HCT116 (cell line): ENCODE measurements at regions not wholly inside any gene's neighbourhood (a gene's known extent, or its start where the extent isn't known, plus 50 kb on each side); places are given as distances from the start of the nearest gene placed in this dataset.

Experiments used
- ATAC-seq: fragments of 200-7000 bp; cut with Tn5 transposase; 2 replicates; pipeline ENCODE4 v1.9.1; 2020; ENCODE audit warnings: mild to moderate bottlenecking, moderate library complexity
- BruUV-seq: library from RNA; stranded (reverse); fragments of 400-500 nt; replicated peaks from 2 replicates; lab custom pipeline; 2021; lab: Mats Ljungman, UMichigan
- CTCF ChIA-PET: fragments of 300-600 bp; sonication (Branson Sonifier 250); formaldehyde crosslinking; loops from one replicate; lab custom pipeline; 2021; ENCODE audit warnings: antibody characterized with exemption; lab: Charles Lee
- POLR2A ChIA-PET: fragments of 300-600, 350-600 bp; sonication (Branson Sonifier 250); formaldehyde crosslinking; loops from one replicate; lab custom pipeline; 2021; ENCODE audit warnings: antibody characterized with exemption; lab: Charles Lee
- RAD21 ChIA-PET, 2 experiments: fragments of 300-600 bp; sonication (Branson Sonifier 250); formaldehyde crosslinking; loops; one replicate each; lab custom pipeline; 2023; ENCODE audit warnings: low total read pairs in 2 of 2; ENCODE audit not compliant: uncharacterized antibody in 2 of 2, unreplicated experiment in 2 of 2, low non-redundant PET in 1 of 2; lab: Charles Lee
- DNase-seq: peaks from one replicate; pipeline ENCODE4 v3.0.0-alpha.2; 2010; ENCODE audit warnings: low read depth, low spot score
- H2AFZ ChIP-seq: fragments of 200-600 bp; shearing (Covaris generic), sonication (generic); 2 replicates; pipeline ENCODE4 v1.6.1; 2017; ENCODE audit warnings: low read depth, mixed run types, mixed read lengths, antibody characterized with exemption, low read length; ENCODE audit not compliant: poor library complexity, severe bottlenecking
- H3K27ac ChIP-seq: 2 replicates; pipeline ENCODE4 v1.5.1; 2012; ENCODE audit warnings: low read depth, low read length
- H3K27me3 ChIP-seq: fragments of 200-600 bp; sonication (generic); 2 replicates; pipeline ENCODE4 v1.6.1; 2016; ENCODE audit warnings: mixed run types, low read length, mixed read lengths; ENCODE audit not compliant: insufficient read depth
- H3K36me3 ChIP-seq, 2 experiments: fragments of 200-500 bp in 1 of 2; fragments of 200-600 bp in 1 of 2; sonication (Bioruptor generic) in 1 of 2; sonication (generic) in 1 of 2; 2 replicates each; pipeline versions ENCODE4 v1.5.1 to v1.6.1; 2014 to 2016; ENCODE audit warnings: low read length in 2 of 2, inconsistent platforms in 1 of 2, mixed read lengths in 1 of 2, mixed run types in 1 of 2; ENCODE audit not compliant: insufficient read depth in 2 of 2, control insufficient read depth in 1 of 2
- H3K4me1 ChIP-seq, 2 experiments: fragments of 200-600 bp in 1 of 2; sonication (generic) in 1 of 2; 2 replicates each; pipeline versions ENCODE4 v1.5.1 to v1.6.1; 2012 to 2017; ENCODE audit warnings: low read length in 2 of 2, inconsistent platforms in 1 of 2, mild to moderate bottlenecking in 1 of 2, mixed read lengths in 1 of 2, mixed run types in 1 of 2, moderate library complexity in 1 of 2; ENCODE audit not compliant: insufficient read depth in 2 of 2, control insufficient read depth in 1 of 2
- H3K4me2 ChIP-seq: fragments of 200-600 bp; sonication (generic); 2 replicates; pipeline ENCODE4 v1.6.1; 2017; ENCODE audit warnings: mixed run types, low read length, mixed read lengths
- H3K4me3 ChIP-seq, 2 experiments: fragments of 200-600 bp in 1 of 2; sonication (generic) in 1 of 2; replicated peaks in 1 of 2; 2 replicates each; pipeline ENCODE4 v1.5.1; 2011 to 2016; ENCODE audit warnings: low read length in 2 of 2, control low read depth in 1 of 2, low read depth in 1 of 2, mild to moderate bottlenecking in 1 of 2, mixed read lengths in 1 of 2, mixed run types in 1 of 2
- H3K79me2 ChIP-seq: fragments of 200-600 bp; sonication (generic); 2 replicates; pipeline ENCODE4 v1.6.1; 2017; ENCODE audit warnings: mild to moderate bottlenecking, mixed run types, low read length, moderate library complexity, mixed read lengths; ENCODE audit not compliant: insufficient read depth
- H3K9ac ChIP-seq: fragments of 200-600 bp; sonication (generic); 2 replicates; pipeline ENCODE4 v1.6.1; 2016; ENCODE audit warnings: low read length, mixed read lengths
- H3K9me2 ChIP-seq: fragments of 200-600 bp; sonication (generic), shearing (Covaris generic); 2 replicates; pipeline ENCODE4 v1.6.1; 2017; ENCODE audit warnings: mixed run types, mild to moderate bottlenecking, moderate library complexity; ENCODE audit not compliant: insufficient read depth
- H3K9me3 ChIP-seq, 2 experiments: fragments of 200-500 bp in 1 of 2; fragments of 200-600 bp in 1 of 2; sonication (Bioruptor generic) in 1 of 2; sonication (generic) in 1 of 2; 2 replicates each; pipeline ENCODE4 v1.6.1; 2014 to 2017; ENCODE audit warnings: low read length in 2 of 2, mixed read lengths in 2 of 2, inconsistent platforms in 1 of 2, low read depth in 1 of 2, mild to moderate bottlenecking in 1 of 2, mixed run types in 1 of 2, moderate library complexity in 1 of 2; ENCODE audit not compliant: control insufficient read depth in 1 of 2, insufficient read depth in 1 of 2
- H4K20me1 ChIP-seq: fragments of 200-600 bp; sonication (generic), shearing (Covaris generic); 2 replicates; pipeline ENCODE4 v1.6.1; 2017; ENCODE audit warnings: mixed run types, mild to moderate bottlenecking, moderate library complexity; ENCODE audit not compliant: insufficient read depth
- ELF1 ChIP-seq: IDR thresholded peaks from 2 replicates; pipeline ENCODE4 v1.6.1; 2012; ENCODE audit warnings: low read depth, borderline replicate concordance
- EZH2 ChIP-seq: fragments of 200-600 bp; sonication (generic); IDR thresholded peaks from 2 replicates; pipeline ENCODE4 v1.6.1; 2017; ENCODE audit warnings: antibody characterized with exemption, mixed run types
- MAX ChIP-seq: IDR thresholded peaks from 2 replicates; pipeline ENCODE4 v1.6.1; 2012
- SRF ChIP-seq: IDR thresholded peaks from 2 replicates; pipeline ENCODE4 v1.6.1; 2012; ENCODE audit warnings: low read depth
- intact Hi-C: fragments of 100-400 bp; cut with micrococcal nuclease; formaldehyde crosslinking; loops from 2 replicates; pipeline ENCODE4 v1.10.0; 2022
- TF ChIP-seq, protein P1 (sequence below): IDR thresholded peaks from 2 replicates; pipeline ENCODE4 v1.6.1; 2012; ENCODE audit warnings: low read depth
- TF ChIP-seq, protein P2 (sequence below): IDR thresholded peaks from 2 replicates; pipeline ENCODE4 v1.6.1; 2012

DNA sequence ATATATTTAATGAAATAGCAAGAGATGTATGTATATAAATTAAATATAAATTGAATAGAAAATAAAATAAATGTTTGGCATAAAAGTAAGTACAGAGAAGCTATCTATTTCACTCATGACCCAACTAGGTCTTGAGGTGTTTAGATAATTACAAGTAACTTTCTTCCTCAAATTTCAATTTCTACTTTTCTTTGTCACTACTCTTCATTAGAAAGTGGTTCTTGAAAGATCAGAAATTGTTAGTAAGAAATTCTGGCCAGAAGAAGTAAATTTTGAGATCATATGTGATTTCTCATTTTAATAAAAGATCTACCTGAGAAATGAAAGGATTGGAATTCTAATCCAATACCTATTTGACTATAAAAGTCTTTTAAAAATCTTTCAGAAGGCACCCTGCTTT, 126.9 kb downstream of the BTC start:
- Histone ChIP-seq H3K27ac (peak overlapping the region; percentile 93), H3K9me2 (no peaks in the 10 kb centered on the region), H3K4me2 (peak overlapping the region; percentile 46), H4K20me1 (no peaks in the 10 kb centered on the region), H3K27me3 (no peaks in the 10 kb centered on the region), H2AFZ (no peak overlapping the region), H3K79me2 (peaks cover 51% of the 10 kb centered on the region), H3K9ac (peak overlapping the region; percentile 57), H3K36me3 (no peaks in the 10 kb centered on the region), H3K4me3 (no peak overlapping the region), H3K4me1 (peaks cover 81 to 95% of the 10 kb centered on the region in 2 experiments), H3K9me3 (no peaks in the 10 kb centered on the region)
- ChIA-PET POLR2A (interaction anchor here (0.7 to 6.3 kb wide), 10 partner anchors 8 to 299 kb away, joined by 3 to 61 read pairs (median 12); no protein-coding TSS in a partner anchor), CTCF (interaction anchor here (0.8 to 2.0 kb wide), 8 partner anchors 8 to 439 kb away, joined by 3 to 8 read pairs (median 3); no protein-coding TSS in a partner anchor), RAD21 (no interaction called here)
- TF ChIP-seq, protein P1, sequence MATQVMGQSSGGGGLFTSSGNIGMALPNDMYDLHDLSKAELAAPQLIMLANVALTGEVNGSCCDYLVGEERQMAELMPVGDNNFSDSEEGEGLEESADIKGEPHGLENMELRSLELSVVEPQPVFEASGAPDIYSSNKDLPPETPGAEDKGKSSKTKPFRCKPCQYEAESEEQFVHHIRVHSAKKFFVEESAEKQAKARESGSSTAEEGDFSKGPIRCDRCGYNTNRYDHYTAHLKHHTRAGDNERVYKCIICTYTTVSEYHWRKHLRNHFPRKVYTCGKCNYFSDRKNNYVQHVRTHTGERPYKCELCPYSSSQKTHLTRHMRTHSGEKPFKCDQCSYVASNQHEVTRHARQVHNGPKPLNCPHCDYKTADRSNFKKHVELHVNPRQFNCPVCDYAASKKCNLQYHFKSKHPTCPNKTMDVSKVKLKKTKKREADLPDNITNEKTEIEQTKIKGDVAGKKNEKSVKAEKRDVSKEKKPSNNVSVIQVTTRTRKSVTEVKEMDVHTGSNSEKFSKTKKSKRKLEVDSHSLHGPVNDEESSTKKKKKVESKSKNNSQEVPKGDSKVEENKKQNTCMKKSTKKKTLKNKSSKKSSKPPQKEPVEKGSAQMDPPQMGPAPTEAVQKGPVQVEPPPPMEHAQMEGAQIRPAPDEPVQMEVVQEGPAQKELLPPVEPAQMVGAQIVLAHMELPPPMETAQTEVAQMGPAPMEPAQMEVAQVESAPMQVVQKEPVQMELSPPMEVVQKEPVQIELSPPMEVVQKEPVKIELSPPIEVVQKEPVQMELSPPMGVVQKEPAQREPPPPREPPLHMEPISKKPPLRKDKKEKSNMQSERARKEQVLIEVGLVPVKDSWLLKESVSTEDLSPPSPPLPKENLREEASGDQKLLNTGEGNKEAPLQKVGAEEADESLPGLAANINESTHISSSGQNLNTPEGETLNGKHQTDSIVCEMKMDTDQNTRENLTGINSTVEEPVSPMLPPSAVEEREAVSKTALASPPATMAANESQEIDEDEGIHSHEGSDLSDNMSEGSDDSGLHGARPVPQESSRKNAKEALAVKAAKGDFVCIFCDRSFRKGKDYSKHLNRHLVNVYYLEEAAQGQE = no peak
- no peak for TF ChIP-seq EZH2
- TF ChIP-seq, protein P2, sequence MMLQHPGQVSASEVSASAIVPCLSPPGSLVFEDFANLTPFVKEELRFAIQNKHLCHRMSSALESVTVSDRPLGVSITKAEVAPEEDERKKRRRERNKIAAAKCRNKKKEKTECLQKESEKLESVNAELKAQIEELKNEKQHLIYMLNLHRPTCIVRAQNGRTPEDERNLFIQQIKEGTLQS = no peak
- no peak for TF ChIP-seq SRF
- TF ChIP-seq ELF1 = no peak
- TF ChIP-seq MAX = no peak
- intact Hi-C loops = no loop called here
- BruUV-seq = no TSS peak
- DNase-seq = no peak
- no peak for ATAC-seq
